SKM-1 (cell line): ENCODE measurements at regions not wholly inside any gene's neighbourhood (a gene's known extent, or its start where the extent isn't known, plus 50 kb on each side); places are given as distances from the start of the nearest gene placed in this dataset.

Experiments
- DNase-seq: peaks from one replicate; lab custom pipeline; 2025; ENCODE audit not compliant: unreplicated experiment; lab: John Stamatoyannopoulos, UW

- DNase-seq: no peak
Measured at GRCh38 chr6:102717737-102718456, 1324.4 kb downstream of the GRIK2 start.

- no peak for DNase-seq
Measured at GRCh38 chr6:102717252-102717651, 1323.7 kb downstream of the GRIK2 start.

GRCh38 chr6:102701019-102701418 lies 1307.5 kb downstream of the GRIK2 start:
- no peak for DNase-seq

GRCh38 chr6:102686461-102686860 lies 1293.0 kb downstream of the GRIK2 start:
- DNase-seq: no peak

GRCh38 chr6:102680413-102680812 lies 1286.9 kb downstream of the GRIK2 start:
- no peak for DNase-seq

GRCh38 chr6:102679865-102680264 lies 1286.4 kb downstream of the GRIK2 start:
- DNase-seq: no peak

GRCh38 chr6:102677225-102677624 lies 1283.7 kb downstream of the GRIK2 start:
- no peak for DNase-seq

GRCh38 chr6:102670735-102671134 lies 1277.2 kb downstream of the GRIK2 start:
- no peak for DNase-seq

- no peak for DNase-seq
Measured at GRCh38 chr6:102662851-102663250, 1269.3 kb downstream of the GRIK2 start.

- no peak for DNase-seq
Measured at GRCh38 chr6:102660303-102660702, 1266.8 kb downstream of the GRIK2 start.

- no peak for DNase-seq
Measured at GRCh38 chr6:102655823-102656222, 1262.3 kb downstream of the GRIK2 start.

GRCh38 chr6:102641426-102641825 lies 1247.9 kb downstream of the GRIK2 start:
- DNase-seq: no peak

GRCh38 chr6:102631921-102632320 lies 1238.4 kb downstream of the GRIK2 start:
- no peak for DNase-seq

- DNase-seq: no peak
Measured at GRCh38 chr6:102623201-102623600, 1229.7 kb downstream of the GRIK2 start.

- DNase-seq: no peak
Measured at GRCh38 chr6:102619585-102619984, 1226.1 kb downstream of the GRIK2 start.

- no peak for DNase-seq
Measured at GRCh38 chr6:102582569-102582968, 1189.1 kb downstream of the GRIK2 start.

- no peak for DNase-seq
Measured at GRCh38 chr6:102581378-102582124, 1188.0 kb downstream of the GRIK2 start.

GRCh38 chr6:102571236-102571908 lies 1177.9 kb downstream of the GRIK2 start:
- DNase-seq: no peak

- no peak for DNase-seq
Measured at GRCh38 chr6:102562713-102563112, 1169.2 kb downstream of the GRIK2 start.

GRCh38 chr6:102553214-102553613 lies 1159.7 kb downstream of the GRIK2 start:
- no peak for DNase-seq

GRCh38 chr6:102549221-102549874 lies 1155.8 kb downstream of the GRIK2 start:
- no peak for DNase-seq
